GM12873 (cell line): ENCODE measurements at regions not wholly inside any gene's neighbourhood (a gene's known extent, or its start where the extent isn't known, plus 50 kb on each side); places are given as distances from the start of the nearest gene placed in this dataset.

Experiments
- CTCF ChIP-seq: IDR thresholded peaks from 2 replicates; pipeline ENCODE4 v1.5.1; 2012; ENCODE audit warnings: low read depth, mild to moderate bottlenecking, moderate library complexity, low read length, control low read depth; ENCODE audit not compliant: insufficient read depth; ENCODE audit errors: missing control alignments

GRCh38 chr6:121896363-121896762 is 460.9 kb downstream of the GJA1 start:
- TF ChIP-seq CTCF, result no peak

- no peak for TF ChIP-seq CTCF
Measured at GRCh38 chr6:121896771-121897170, 461.3 kb downstream of the GJA1 start.

- no peak for TF ChIP-seq CTCF
Measured at GRCh38 chr6:121897337-121897760, 461.9 kb downstream of the GJA1 start.

GRCh38 chr6:121901432-121901831 is 466.0 kb downstream of the GJA1 start:
- no peak for TF ChIP-seq CTCF

GRCh38 chr6:121904559-121904958 is 469.1 kb downstream of the GJA1 start:
- no peak for TF ChIP-seq CTCF

- no peak for TF ChIP-seq CTCF
Measured at GRCh38 chr6:121912905-121913304, 477.5 kb downstream of the GJA1 start.

GRCh38 chr6:121917263-121917829 is 481.9 kb downstream of the GJA1 start:
- no peak for TF ChIP-seq CTCF
